ENCODE measurements at regions not wholly inside any gene's neighbourhood (a gene's known extent, or its start where the extent isn't known, plus 50 kb on each side); places are given as distances from the start of the nearest gene placed in this dataset.

DNA sequence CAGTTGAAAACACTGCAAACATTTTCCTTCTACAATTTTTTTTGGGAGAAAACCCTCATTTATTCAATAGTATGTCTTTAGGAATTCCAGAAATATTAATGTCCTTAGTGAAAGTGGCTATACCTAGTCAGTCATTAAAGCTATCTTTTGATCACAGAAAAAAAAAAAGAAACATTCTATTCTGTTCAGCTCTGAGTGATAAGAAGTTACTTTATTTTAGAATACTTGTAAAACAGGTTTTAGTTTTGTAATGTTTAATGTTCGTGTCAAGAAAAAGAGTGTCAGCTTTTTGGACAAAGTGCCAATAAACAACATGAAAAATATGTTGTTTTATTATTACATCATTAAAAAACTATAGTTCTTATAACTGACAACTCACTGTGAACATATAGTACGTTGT, 240.4 kb downstream of the OGFRL1 start:
- TF ChIP-seq, protein P1, sequence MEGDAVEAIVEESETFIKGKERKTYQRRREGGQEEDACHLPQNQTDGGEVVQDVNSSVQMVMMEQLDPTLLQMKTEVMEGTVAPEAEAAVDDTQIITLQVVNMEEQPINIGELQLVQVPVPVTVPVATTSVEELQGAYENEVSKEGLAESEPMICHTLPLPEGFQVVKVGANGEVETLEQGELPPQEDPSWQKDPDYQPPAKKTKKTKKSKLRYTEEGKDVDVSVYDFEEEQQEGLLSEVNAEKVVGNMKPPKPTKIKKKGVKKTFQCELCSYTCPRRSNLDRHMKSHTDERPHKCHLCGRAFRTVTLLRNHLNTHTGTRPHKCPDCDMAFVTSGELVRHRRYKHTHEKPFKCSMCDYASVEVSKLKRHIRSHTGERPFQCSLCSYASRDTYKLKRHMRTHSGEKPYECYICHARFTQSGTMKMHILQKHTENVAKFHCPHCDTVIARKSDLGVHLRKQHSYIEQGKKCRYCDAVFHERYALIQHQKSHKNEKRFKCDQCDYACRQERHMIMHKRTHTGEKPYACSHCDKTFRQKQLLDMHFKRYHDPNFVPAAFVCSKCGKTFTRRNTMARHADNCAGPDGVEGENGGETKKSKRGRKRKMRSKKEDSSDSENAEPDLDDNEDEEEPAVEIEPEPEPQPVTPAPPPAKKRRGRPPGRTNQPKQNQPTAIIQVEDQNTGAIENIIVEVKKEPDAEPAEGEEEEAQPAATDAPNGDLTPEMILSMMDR (conservative IDR thresholded peaks at IDR 0.05; ENCODE audit: low read depth, low read length) = no peak
- H3K4me3 ChIP-seq (ENCODE audit: low read length) = no peak overlapping the region
- DNase-seq (ENCODE audit: low read depth) = no peak

GRCh38 chr6:71529769-71530168, 241.2 kb downstream of the OGFRL1 start:
- no peak for DNase-seq (ENCODE audit: low read depth)
- no peak overlapping the region for H3K4me3 ChIP-seq (ENCODE audit: low read length)
- TF ChIP-seq, protein P1 (conservative IDR thresholded peaks at IDR 0.05; ENCODE audit: low read depth, low read length) = no peak

- DNase-seq (ENCODE audit: low read depth) = no peak
- H3K4me3 ChIP-seq (ENCODE audit: low read length) = no peak overlapping the region
- TF ChIP-seq, protein P1 (conservative IDR thresholded peaks at IDR 0.05; ENCODE audit: low read depth, low read length) = no peak
These were observed 242.4 kb downstream of the OGFRL1 start for GRCh38 chr6:71531006-71531405.

DNA sequence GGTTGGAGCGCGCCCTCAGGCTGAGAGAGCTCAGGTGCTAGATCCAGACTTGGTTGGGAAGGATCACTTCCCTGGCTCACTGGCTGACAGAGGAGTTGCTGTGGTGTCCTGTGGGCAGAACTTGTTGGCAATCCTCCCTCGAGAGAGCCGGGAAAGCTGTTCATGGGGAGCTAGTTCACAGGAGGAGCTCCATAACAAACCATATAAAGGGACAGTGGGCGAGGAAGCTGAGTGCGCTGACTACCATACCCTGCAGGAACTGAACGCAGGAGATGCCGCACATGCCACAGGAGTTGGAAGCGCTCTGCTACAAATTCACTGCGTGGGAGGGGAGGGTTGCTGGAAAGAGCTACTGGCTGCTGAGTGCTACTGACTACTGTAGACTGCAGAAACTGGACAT, 243.2 kb downstream of the OGFRL1 start:
- DNase-seq (ENCODE audit: low read depth) = no peak
- TF ChIP-seq, protein P1 (conservative IDR thresholded peaks at IDR 0.05; ENCODE audit: low read depth, low read length) = no peak
- H3K4me3 ChIP-seq (ENCODE audit: low read length) = no peak overlapping the region

GRCh38 chr6:71533939-71534379, 245.3 kb downstream of the OGFRL1 start:
- no peak for DNase-seq (ENCODE audit: low read depth)
- H3K4me3 ChIP-seq (ENCODE audit: low read length) = no peak overlapping the region
- TF ChIP-seq, protein P1 (conservative IDR thresholded peaks at IDR 0.05; ENCODE audit: low read depth, low read length) = peak; percentile 60

DNA sequence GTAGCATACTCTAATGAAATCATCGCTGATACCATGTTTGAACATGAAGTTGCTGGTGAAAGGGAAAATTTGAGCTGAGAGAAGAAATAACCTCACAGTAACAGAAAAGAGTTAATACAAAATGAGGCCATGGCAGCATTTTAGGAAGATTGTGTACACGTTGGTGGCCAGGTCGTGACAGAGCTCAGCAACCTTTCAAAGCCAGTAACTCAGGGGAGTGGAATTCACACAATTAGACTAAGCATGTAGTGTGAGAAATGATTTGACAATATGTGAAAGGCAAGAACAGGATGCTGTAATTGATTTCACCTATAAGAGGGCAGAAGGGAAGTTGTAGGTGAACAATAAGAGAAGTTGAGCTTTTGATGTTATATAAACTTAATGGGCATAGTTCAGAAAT, 246.3 kb downstream of the OGFRL1 start:
- DNase-seq (ENCODE audit: low read depth) = no peak
- no peak overlapping the region for H3K4me3 ChIP-seq (ENCODE audit: low read length)
- TF ChIP-seq, protein P1 (conservative IDR thresholded peaks at IDR 0.05; ENCODE audit: low read depth, low read length) = no peak

DNA sequence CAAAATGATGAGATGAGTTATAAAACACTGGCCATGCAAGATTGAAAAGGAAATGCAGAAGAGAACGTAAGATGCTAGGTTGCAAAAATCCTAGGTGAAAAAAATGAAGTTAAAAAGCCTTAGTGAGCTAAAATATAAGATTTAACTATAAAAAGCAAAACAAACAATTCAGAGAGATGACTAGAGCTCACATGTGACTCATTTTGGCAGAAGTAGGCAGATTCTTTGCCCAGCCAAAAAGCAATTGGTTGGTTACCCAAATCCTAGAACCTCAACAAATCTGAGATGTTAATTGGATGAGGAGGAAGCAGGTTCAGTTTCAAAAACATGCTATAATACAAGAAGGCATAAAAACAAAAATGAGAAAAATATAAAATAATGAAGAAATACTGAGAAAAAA, 249.1 kb downstream of the OGFRL1 start:
- DNase-seq (ENCODE audit: low read depth) = no peak
- H3K4me3 ChIP-seq (ENCODE audit: low read length) = no peak overlapping the region
- TF ChIP-seq, protein P1 (conservative IDR thresholded peaks at IDR 0.05; ENCODE audit: low read depth, low read length) = no peak

All from retinal pigment epithelial cell (primary cell).